Spinal cord (tissue), 9 donors: ENCODE measurements at regions not wholly inside any gene's neighbourhood (a gene's known extent, or its start where the extent isn't known, plus 50 kb on each side); places are given as distances from the start of the nearest gene placed in this dataset.
A peak's percentile ranks its signal among the peaks of the same experiment; 100 is the strongest.

Experiments used
- DNase-seq, 6 donors: peaks; one replicate each; pipeline versions ENCODE4 v3.0.0 to v3.0.0-alpha.2; 2013 to 2015; ENCODE audit warnings: low spot score in 6 of 6, low read depth in 4 of 6
- H3K27ac ChIP-seq: one replicate; pipeline ENCODE4 v1.5.1; 2013; ENCODE audit warnings: low read depth, low read length, control low read depth
- H3K27me3 ChIP-seq: one replicate; pipeline ENCODE4 v1.6.1; 2013; ENCODE audit warnings: low read length; ENCODE audit not compliant: control insufficient read depth, insufficient read depth
- H3K36me3 ChIP-seq: one replicate; pipeline ENCODE4 v1.6.1; 2013; ENCODE audit warnings: low read length; ENCODE audit not compliant: control insufficient read depth, insufficient read depth
- H3K4me1 ChIP-seq: one replicate; pipeline ENCODE4 v1.6.1; 2013; ENCODE audit warnings: low read length; ENCODE audit not compliant: control insufficient read depth, insufficient read depth
- H3K4me3 ChIP-seq: one replicate; pipeline ENCODE4 v1.5.1; 2013; ENCODE audit warnings: low read depth, low read length, control low read depth
- H3K9me3 ChIP-seq: one replicate; pipeline ENCODE4 v1.6.1; 2013; ENCODE audit warnings: low read length; ENCODE audit not compliant: control insufficient read depth, insufficient read depth
- WGBS: methylation state at CpG from one replicate; pipeline ENCODE4 v1.1.5; 2013; ENCODE audit warnings: missing lambda C conversion rate; ENCODE audit not compliant: insufficient coverage; 5-methylcytosine and 5-hydroxymethylcytosine counted together
- donor health status: healthy.

- Histone ChIP-seq H3K9me3 (no peaks in the 10 kb centered on the region), H3K4me1 (no peaks in the 10 kb centered on the region), H3K27me3 (no peaks in the 10 kb centered on the region), H3K36me3 (no peaks in the 10 kb centered on the region), H3K27ac (no peak overlapping the region), H3K4me3 (no peak overlapping the region)
- DNase-seq: no peak
- WGBS: 100% methylated on average over 1 of the region's 3 CpGs
These were observed 189.7 kb upstream of the GRIN2B start for GRCh38 chr12:14171106-14171505.

GRCh38 chr12:14175206-14175605 is 190.3 kb upstream of the ATF7IP start:
- Histone ChIP-seq H3K4me1 (no peaks in the 10 kb centered on the region), H3K36me3 (no peaks in the 10 kb centered on the region), H3K4me3 (no peak overlapping the region), H3K27ac (no peak overlapping the region), H3K27me3 (no peaks in the 10 kb centered on the region), H3K9me3 (no peaks in the 10 kb centered on the region)
- WGBS: 22% methylated on average over 1 of the region's 2 CpGs
- DNase-seq: peak in 2 of 6 donors; percentile 21 to 56

- H3K27me3 ChIP-seq: no peaks in the 10 kb centered on the region
- H3K9me3 ChIP-seq: no peaks in the 10 kb centered on the region
- peak in 5 of 6 donors; percentile 43 to 93 (median 49) for DNase-seq
- no peak overlapping the region for H3K4me3 ChIP-seq
- no peak overlapping the region for H3K27ac ChIP-seq
- WGBS: 36% methylated on average over 5 of the region's 8 CpGs
- no peaks in the 10 kb centered on the region for H3K36me3 ChIP-seq
- H3K4me1 ChIP-seq: peaks cover 10% of the 10 kb centered on the region
These were observed 179.9 kb upstream of the ATF7IP start for GRCh38 chr12:14185427-14186192.

GRCh38 chr12:14186193-14186502 is 179.3 kb upstream of the ATF7IP start:
- 0% methylated on average over 1 of the region's 2 CpGs for whole genome bisulfite sequencing
- Histone ChIP-seq H3K9me3 (no peaks in the 10 kb centered on the region), H3K4me1 (peaks cover 10% of the 10 kb centered on the region), H3K27me3 (no peaks in the 10 kb centered on the region), H3K4me3 (no peak overlapping the region), H3K27ac (no peak overlapping the region), H3K36me3 (no peaks in the 10 kb centered on the region)
- no peak for DNase-seq

- H3K36me3 ChIP-seq: no peaks in the 10 kb centered on the region
- H3K27me3 ChIP-seq: no peaks in the 10 kb centered on the region
- H3K4me3 ChIP-seq: no peak overlapping the region
- H3K9me3 ChIP-seq: no peaks in the 10 kb centered on the region
- no peak for DNase-seq
- peaks cover 10% of the 10 kb centered on the region for H3K4me1 ChIP-seq
- no CpG with 5 or more reads among the region's 5 CpGs for WGBS
- H3K27ac ChIP-seq: no peak overlapping the region
These were observed 178.5 kb upstream of the ATF7IP start for GRCh38 chr12:14187002-14187401.

GRCh38 chr12:14187966-14188365 is 177.5 kb upstream of the ATF7IP start:
- Histone ChIP-seq H3K4me3 (no peak overlapping the region), H3K27me3 (no peaks in the 10 kb centered on the region), H3K4me1 (peaks cover 10% of the 10 kb centered on the region), H3K36me3 (no peaks in the 10 kb centered on the region), H3K27ac (no peak overlapping the region), H3K9me3 (no peaks in the 10 kb centered on the region)
- no peak for DNase-seq
- 89% methylated on average over 6 of the region's 9 CpGs for WGBS

GRCh38 chr12:14188744-14189143 is 176.7 kb upstream of the ATF7IP start:
- no peaks in the 10 kb centered on the region for H3K27me3 ChIP-seq
- peaks cover 13% of the 10 kb centered on the region for H3K4me1 ChIP-seq
- WGBS: no CpG with 5 or more reads among the region's 2 CpGs
- H3K27ac ChIP-seq: no peak overlapping the region
- no peaks in the 10 kb centered on the region for H3K9me3 ChIP-seq
- peak in 1 of 6 donors; percentile 41 for DNase-seq
- H3K36me3 ChIP-seq: no peaks in the 10 kb centered on the region
- no peak overlapping the region for H3K4me3 ChIP-seq

GRCh38 chr12:14190694-14191093 is 174.8 kb upstream of the ATF7IP start:
- no peak for DNase-seq
- Histone ChIP-seq H3K27ac (no peak overlapping the region), H3K27me3 (no peaks in the 10 kb centered on the region), H3K4me1 (peaks cover 8% of the 10 kb centered on the region), H3K4me3 (no peak overlapping the region), H3K36me3 (no peaks in the 10 kb centered on the region), H3K9me3 (no peaks in the 10 kb centered on the region)
- WGBS: no CpG with 5 or more reads among the region's 1 CpG

GRCh38 chr12:14191612-14192011 is 173.9 kb upstream of the ATF7IP start:
- H3K4me3 ChIP-seq: no peak overlapping the region
- H3K36me3 ChIP-seq: no peaks in the 10 kb centered on the region
- peaks cover 4% of the 10 kb centered on the region for H3K4me1 ChIP-seq
- no peak overlapping the region for H3K27ac ChIP-seq
- H3K27me3 ChIP-seq: no peaks in the 10 kb centered on the region
- no peak for DNase-seq
- H3K9me3 ChIP-seq: no peaks in the 10 kb centered on the region
- WGBS: 100% methylated on average over 2 of the region's 4 CpGs

GRCh38 chr12:14193639-14194038 is 171.8 kb upstream of the ATF7IP start:
- WGBS: 18% methylated on average over 3 of the region's 10 CpGs
- Histone ChIP-seq H3K9me3 (no peaks in the 10 kb centered on the region), H3K36me3 (no peaks in the 10 kb centered on the region), H3K27ac (no peak overlapping the region), H3K27me3 (no peaks in the 10 kb centered on the region), H3K4me3 (no peak overlapping the region), H3K4me1 (peaks cover 4% of the 10 kb centered on the region)
- peak in 2 of 6 donors; percentile 16 to 72 for DNase-seq
